K562 (cell line): ENCODE measurements at regions not wholly inside any gene's neighbourhood (a gene's known extent, or its start where the extent isn't known, plus 50 kb on each side); places are given as distances from the start of the nearest gene placed in this dataset.

Source experiments
- ATAC-seq: fragments of 200-7000 bp; cut with Tn5 transposase; 3 replicates; pipeline ENCODE4 v1.9.1; 2020; ENCODE audit warnings: moderate library complexity
- BruUV-seq: library from RNA; stranded (reverse); fragments of 400-500 nt; replicated peaks from 2 replicates; lab custom pipeline; 2021; lab: Mats Ljungman, UMichigan
- CTCF ChIA-PET: fragments of 300-600 bp; formaldehyde crosslinking; extraction: SDS; loops from one replicate; lab custom pipeline; 2021; ENCODE audit warnings: low intra/inter-chr PET ratio; lab: Yijun Ruan, JAX
- POLR2A ChIA-PET: fragments of 300-600, 350-650 bp; sonication (Branson Sonifier 250); formaldehyde crosslinking; extraction: SDS; loops from one replicate; lab custom pipeline; 2021; ENCODE audit warnings: antibody characterized with exemption, inconsistent platforms; lab: Yijun Ruan, JAX
- DNase-seq, 4 experiments: peaks; one replicate each; pipeline versions ENCODE4 v3.0.0 to v3.0.0-alpha.2; 2011 to 2018; ENCODE audit warnings: low spot score in 3 of 4, mixed read lengths in 3 of 4; ENCODE audit errors: extremely low read depth in 1 of 4
- FAIRE-seq: peaks from 2 replicates; lab custom pipeline; 2011; peaks lifted over from hg19 to GRCh38; lab: Jason Lieb, UNC
- H2AFZ ChIP-seq: 2 replicates; pipeline ENCODE4 v1.6.0; 2011; ENCODE audit warnings: low read depth, low read length, control low read depth, inconsistent platforms
- H3K27ac ChIP-seq: fragments of 200-600 bp; 3 replicates; pipeline ENCODE4 v1.8.0; 2011; ENCODE audit warnings: low read depth, mild to moderate bottlenecking, control low read depth, inconsistent platforms, low read length, moderate library complexity, mixed read lengths; ENCODE audit errors: extremely low read depth
- H3K27me3 ChIP-seq, 2 experiments: fragments of 300-600 bp in 1 of 2; 2 replicates in 1 of 2; 3 replicates in 1 of 2; pipeline versions ENCODE4 v1.6.0 to v1.8.0; 2011; ENCODE audit warnings: inconsistent platforms in 2 of 2, low read length in 2 of 2, mild to moderate bottlenecking in 1 of 2, mixed read lengths in 1 of 2, moderate library complexity in 1 of 2; ENCODE audit not compliant: control insufficient read depth in 2 of 2, insufficient read depth in 2 of 2
- H3K36me3 ChIP-seq: fragments of 300-600 bp; 3 replicates; pipeline ENCODE4 v1.8.0; 2011; ENCODE audit warnings: mild to moderate bottlenecking, low read length, inconsistent platforms; ENCODE audit not compliant: control insufficient read depth, insufficient read depth
- H3K4me1 ChIP-seq, 2 experiments: fragments of 200-600 bp in 1 of 2; replicated peaks in 1 of 2; 2 replicates in 1 of 2; 3 replicates in 1 of 2; pipeline versions ENCODE4 v1.5.1 to v1.8.0; 2011; ENCODE audit warnings: inconsistent platforms in 2 of 2, low read length in 2 of 2, mild to moderate bottlenecking in 1 of 2, mixed read lengths in 1 of 2, moderate library complexity in 1 of 2; ENCODE audit not compliant: control insufficient read depth in 2 of 2, insufficient read depth in 2 of 2
- H3K4me2 ChIP-seq: 2 replicates; pipeline ENCODE4 v1.6.1; 2011; ENCODE audit warnings: low read length, control low read depth, inconsistent platforms, mixed read lengths; ENCODE audit not compliant: insufficient read depth
- H3K4me3 ChIP-seq: fragments of 200-600 bp; sonication (generic), shearing (Covaris generic); 2 replicates; pipeline ENCODE4 v1.5.1; 2016; ENCODE audit warnings: control low read depth, inconsistent platforms
- H3K79me2 ChIP-seq: fragments of 200-600 bp; 3 replicates; pipeline ENCODE4 v1.8.0; 2011; ENCODE audit warnings: low read length, inconsistent platforms; ENCODE audit not compliant: control insufficient read depth, insufficient read depth
- H3K9ac ChIP-seq, 2 experiments: 2 replicates each; pipeline versions ENCODE4 v1.6.0 to v1.6.1; 2011; ENCODE audit warnings: low read depth in 2 of 2, low read length in 2 of 2, control low read depth in 1 of 2, inconsistent platforms in 1 of 2, mild to moderate bottlenecking in 1 of 2, mixed read lengths in 1 of 2; ENCODE audit not compliant: insufficient read depth in 1 of 2
- H3K9me1 ChIP-seq: one replicate; pipeline ENCODE4 v1.6.0; 2011; ENCODE audit warnings: inconsistent platforms, mild to moderate bottlenecking, low read length, moderate library complexity; ENCODE audit not compliant: control insufficient read depth, insufficient read depth
- H3K9me3 ChIP-seq: replicated peaks from 2 replicates; pipeline ENCODE4 v1.5.1; 2011; ENCODE audit warnings: low read depth, low read length, inconsistent platforms; ENCODE audit not compliant: control insufficient read depth, insufficient read depth
- H4K20me1 ChIP-seq: replicated peaks from 2 replicates; pipeline ENCODE4 v1.6.1; 2011; ENCODE audit warnings: low read length, inconsistent platforms, mixed read lengths; ENCODE audit not compliant: control insufficient read depth, insufficient read depth
- CBX1 ChIP-seq: sonication (generic); IDR thresholded peaks from 2 replicates; pipeline ENCODE4 v1.6.1; 2016; ENCODE audit warnings: antibody characterized with exemption, low read depth, mild to moderate bottlenecking
- FOXM1 ChIP-seq, 2 experiments: fragments of 450-650 bp in 1 of 2; sonication (generic) in 1 of 2; formaldehyde crosslinking in 1 of 2; IDR thresholded peaks; 2 replicates each; pipeline versions ENCODE4 v1.6.1 to v1.9.0; 2017 to 2022; ENCODE audit warnings: low read depth in 2 of 2, mild to moderate bottlenecking in 2 of 2, missing genetic modification reagents in 1 of 2, moderate library complexity in 1 of 2
- GATAD2A ChIP-seq: fragments of 450-650 bp; IDR thresholded peaks from 2 replicates; pipeline ENCODE4 v1.6.1; 2017
- HDAC3 ChIP-seq: fragments of 450-650 bp; IDR thresholded peaks from 2 replicates; pipeline ENCODE4 v1.6.1; 2018; ENCODE audit warnings: borderline replicate concordance, mild to moderate bottlenecking, moderate library complexity; ENCODE audit not compliant: partially characterized antibody
- HDAC8 ChIP-seq: fragments of 450-650 bp; IDR thresholded peaks from 2 replicates; pipeline ENCODE4 v1.6.1; 2016; ENCODE audit warnings: mild to moderate bottlenecking, missing genetic modification characterization, moderate library complexity, missing compliant biosample characterization
- HNRNPH1 ChIP-seq: fragments of 200-400 bp; formaldehyde crosslinking; optimal IDR thresholded peaks from 2 replicates; pipeline ENCODE3; 2017; ENCODE audit warnings: low read depth, mild to moderate bottlenecking, low read length, moderate library complexity
- LCOR ChIP-seq: sonication (generic); formaldehyde crosslinking; IDR thresholded peaks from 2 replicates; pipeline ENCODE4 v1.8.0; 2022; ENCODE audit warnings: mild to moderate bottlenecking, missing genetic modification reagents
- MCM2 ChIP-seq: fragments of 450-650 bp; IDR thresholded peaks from 2 replicates; pipeline ENCODE4 v1.6.1; 2017; ENCODE audit warnings: low read depth, mild to moderate bottlenecking
- MYNN ChIP-seq, 2 experiments: sonication (generic); formaldehyde crosslinking in 1 of 2; IDR thresholded peaks; 2 replicates each; pipeline versions ENCODE4 v1.5.0 to v1.6.1; 2016 to 2020; ENCODE audit warnings: antibody characterized with exemption in 1 of 2, missing genetic modification reagents in 1 of 2
- NFE2L1 ChIP-seq: fragments of 450-650 bp; IDR thresholded peaks from 2 replicates; pipeline ENCODE4 v1.6.1; 2016; ENCODE audit warnings: missing genetic modification characterization, low read depth, mild to moderate bottlenecking, missing compliant biosample characterization, moderate library complexity, borderline replicate concordance
- RBM34 ChIP-seq: fragments of 200-400 bp; formaldehyde crosslinking; IDR thresholded peaks from 2 replicates; pipeline ENCODE4 v1.6.1; 2018; ENCODE audit warnings: low read length, borderline replicate concordance; ENCODE audit not compliant: insufficient read depth
- RHOXF2B ChIP-seq: fragments of 250-450 bp; sonication (Bioruptor Pico); conservative IDR thresholded peaks from 2 replicates; pipeline ENCODE4 v1.5.1; 2021
- SMARCB1 ChIP-seq: IDR thresholded peaks from 2 replicates; pipeline ENCODE4 v1.6.1; 2011; ENCODE audit warnings: improper control_type of control experiment, low read depth; ENCODE audit not compliant: insufficient read length
- STAT5A ChIP-seq: IDR thresholded peaks from 2 replicates; pipeline ENCODE4 v1.6.1; 2012; ENCODE audit warnings: low read length, inconsistent platforms, borderline replicate concordance
- ZNF324 ChIP-seq: fragments of 250-450 bp; sonication (Bioruptor Pico); IDR thresholded peaks from 2 replicates; pipeline ENCODE4 v1.4.0; 2020; ENCODE audit warnings: mild to moderate bottlenecking
- ZSCAN29 ChIP-seq: fragments of 450-650 bp; IDR thresholded peaks from 2 replicates; pipeline ENCODE4 v1.6.1; 2017
- WGBS: fragments of 100-300 bp; shearing (Covaris generic); methylation state at CpG from one replicate; pipeline ENCODE4 v1.1.6; 2016; ENCODE audit warnings: low coverage, mixed read lengths; ENCODE audit not compliant: insufficient coverage; ENCODE audit errors: missing lambda C conversion rate; 5-methylcytosine and 5-hydroxymethylcytosine counted together
- in situ Hi-C: fragments of 300-500 bp; cut with MboI; formaldehyde crosslinking; loops from 4 replicates; pipeline ENCODE4 v1.15.0; 2018; ENCODE audit warnings: inconsistent platforms, mixed read lengths
- intact Hi-C: fragments of 100-400 bp; cut with micrococcal nuclease; formaldehyde crosslinking; loops from 2 replicates; pipeline ENCODE4 v1.14.2; 2022
- TF ChIP-seq, protein P1 (sequence below): fragments of 450-650 bp; IDR thresholded peaks from 2 replicates; pipeline ENCODE4 v1.6.1; 2017; ENCODE audit warnings: antibody characterized with exemption
- TF ChIP-seq, protein P2 (sequence below): sonication (generic); formaldehyde crosslinking; IDR thresholded peaks from 2 replicates; pipeline ENCODE4 v1.9.0; 2022; ENCODE audit warnings: mild to moderate bottlenecking, missing genetic modification reagents

DNA sequence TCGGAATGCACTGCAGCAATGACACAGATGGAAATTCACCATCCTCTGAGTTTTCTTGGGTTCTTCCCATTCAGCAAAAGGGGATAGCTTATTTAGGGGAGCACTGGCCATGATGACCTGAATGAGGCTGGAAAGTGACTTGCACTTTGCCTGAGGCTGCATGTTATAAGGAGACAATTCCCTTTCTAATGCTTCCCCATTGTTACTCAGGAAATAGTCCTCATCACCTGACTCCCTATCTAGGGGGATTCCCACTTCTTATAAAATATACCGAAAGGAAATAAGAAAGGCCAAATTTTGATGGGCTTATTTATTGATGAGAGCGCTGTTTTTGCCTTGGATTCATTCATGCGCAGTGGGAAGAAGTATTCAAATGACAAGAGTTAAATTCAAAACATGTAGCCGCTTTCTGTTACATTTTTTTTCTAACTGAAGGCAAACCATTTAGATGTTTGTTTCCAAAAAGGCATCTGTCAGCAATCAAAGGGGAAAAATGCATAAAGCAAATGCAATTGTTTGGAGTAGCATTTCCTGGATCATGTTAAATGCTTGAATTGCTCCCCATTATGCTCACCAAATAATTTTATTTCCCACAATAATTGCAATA lies 220.3 kb upstream of the NFIA start (continued):
- TF ChIP-seq, protein P1, sequence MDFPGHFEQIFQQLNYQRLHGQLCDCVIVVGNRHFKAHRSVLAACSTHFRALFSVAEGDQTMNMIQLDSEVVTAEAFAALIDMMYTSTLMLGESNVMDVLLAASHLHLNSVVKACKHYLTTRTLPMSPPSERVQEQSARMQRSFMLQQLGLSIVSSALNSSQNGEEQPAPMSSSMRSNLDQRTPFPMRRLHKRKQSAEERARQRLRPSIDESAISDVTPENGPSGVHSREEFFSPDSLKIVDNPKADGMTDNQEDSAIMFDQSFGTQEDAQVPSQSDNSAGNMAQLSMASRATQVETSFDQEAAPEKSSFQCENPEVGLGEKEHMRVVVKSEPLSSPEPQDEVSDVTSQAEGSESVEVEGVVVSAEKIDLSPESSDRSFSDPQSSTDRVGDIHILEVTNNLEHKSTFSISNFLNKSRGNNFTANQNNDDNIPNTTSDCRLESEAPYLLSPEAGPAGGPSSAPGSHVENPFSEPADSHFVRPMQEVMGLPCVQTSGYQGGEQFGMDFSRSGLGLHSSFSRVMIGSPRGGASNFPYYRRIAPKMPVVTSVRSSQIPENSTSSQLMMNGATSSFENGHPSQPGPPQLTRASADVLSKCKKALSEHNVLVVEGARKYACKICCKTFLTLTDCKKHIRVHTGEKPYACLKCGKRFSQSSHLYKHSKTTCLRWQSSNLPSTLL, result no peak
- TF ChIP-seq ZNF324 (CRISPR knock-in tag) (no peak), FOXM1 (IDR thresholded peaks at IDR 0.05; ENCODE audit: low read depth) (no peak), FOXM1 (CRISPR knock-in tag; IDR thresholded peaks at IDR 0.05; ENCODE audit: low read depth) (no peak), SMARCB1 (no peak), HNRNPH1 (no peak)
- TF ChIP-seq, protein P2, sequence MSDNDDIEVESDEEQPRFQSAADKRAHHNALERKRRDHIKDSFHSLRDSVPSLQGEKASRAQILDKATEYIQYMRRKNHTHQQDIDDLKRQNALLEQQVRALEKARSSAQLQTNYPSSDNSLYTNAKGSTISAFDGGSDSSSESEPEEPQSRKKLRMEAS, result no peak

DNA sequence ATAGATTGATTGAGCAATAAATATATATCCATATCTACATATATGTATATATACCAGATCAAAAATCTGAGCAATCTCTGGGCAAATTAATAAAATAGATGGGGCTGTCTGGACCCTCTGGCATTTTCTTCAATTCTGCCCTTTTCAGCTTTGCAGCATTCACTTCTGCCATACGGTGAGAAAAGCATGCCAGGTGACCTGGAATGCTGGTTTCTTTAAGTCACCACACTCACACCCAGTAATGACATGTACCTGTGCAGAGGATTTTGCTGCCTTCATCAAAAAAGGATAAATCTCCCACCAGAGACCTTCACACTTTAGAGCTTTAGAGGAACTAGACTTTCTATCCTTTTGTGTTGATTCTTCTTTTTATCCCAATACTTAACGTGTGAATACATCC lies 223.2 kb upstream of the NFIA start:
- no peak overlapping the region for H3K9ac ChIP-seq
- no peak overlapping the region for H3K4me2 ChIP-seq
- no peak for ATAC-seq
- no peaks in the 10 kb centered on the region for H3K4me1 ChIP-seq
- DNase-seq, result no peak
- H3K27ac ChIP-seq, result no peak overlapping the region
- peaks cover 4 to 6% of the 10 kb centered on the region in 2 experiments; a peak in 4 of 5 replicates for H3K27me3 ChIP-seq
- BruUV-seq, result no TSS peak
- in situ Hi-C loops, result no loop called here
- H3K9me1 ChIP-seq, result no peaks in the 10 kb centered on the region
- no peak for FAIRE-seq
- no peaks in the 10 kb centered on the region for H3K79me2 ChIP-seq
- H3K4me3 ChIP-seq, result no peak overlapping the region
- H4K20me1 ChIP-seq, result no peaks in the 10 kb centered on the region
- H3K9me3 ChIP-seq, result no peaks in the 10 kb centered on the region
- no peak for TF ChIP-seq HDAC3
- TF ChIP-seq RHOXF2B (CRISPR knock-in tag), result no peak
- TF ChIP-seq STAT5A, result no peak
- TF ChIP-seq LCOR (CRISPR knock-in tag), result no peak
- no peak for TF ChIP-seq CBX1
- TF ChIP-seq NFE2L1 (tag), result no peak
- no peak for TF ChIP-seq MCM2
- TF ChIP-seq GATAD2A, result no peak
- TF ChIP-seq MYNN (IDR thresholded peaks at IDR 0.05), result no peak
- TF ChIP-seq MYNN (CRISPR knock-in tag; IDR thresholded peaks at IDR 0.05), result no peak
- no peak for TF ChIP-seq RBM34
- no peak for TF ChIP-seq ZSCAN29
- no peak for TF ChIP-seq HDAC8 (tag)
- TF ChIP-seq, all 486 proteins: peak for 0
- POLR2A ChIA-PET, result interaction anchor here (0.8 kb wide), 1 partner anchor 530 kb away, joined by 3 read pairs; no protein-coding TSS in a partner anchor
- CTCF ChIA-PET, result no interaction called here
- Histone ChIP-seq H2AFZ (no peak overlapping the region), H3K36me3 (no peaks in the 10 kb centered on the region)
- intact Hi-C loops, result no loop called here
- 5% methylated on average over 2 of the region's 2 CpGs for WGBS
